ENCODE measurements at regions not wholly inside any gene's neighbourhood (a gene's known extent, or its start where the extent isn't known, plus 50 kb on each side); places are given as distances from the start of the nearest gene placed in this dataset.

DNA sequence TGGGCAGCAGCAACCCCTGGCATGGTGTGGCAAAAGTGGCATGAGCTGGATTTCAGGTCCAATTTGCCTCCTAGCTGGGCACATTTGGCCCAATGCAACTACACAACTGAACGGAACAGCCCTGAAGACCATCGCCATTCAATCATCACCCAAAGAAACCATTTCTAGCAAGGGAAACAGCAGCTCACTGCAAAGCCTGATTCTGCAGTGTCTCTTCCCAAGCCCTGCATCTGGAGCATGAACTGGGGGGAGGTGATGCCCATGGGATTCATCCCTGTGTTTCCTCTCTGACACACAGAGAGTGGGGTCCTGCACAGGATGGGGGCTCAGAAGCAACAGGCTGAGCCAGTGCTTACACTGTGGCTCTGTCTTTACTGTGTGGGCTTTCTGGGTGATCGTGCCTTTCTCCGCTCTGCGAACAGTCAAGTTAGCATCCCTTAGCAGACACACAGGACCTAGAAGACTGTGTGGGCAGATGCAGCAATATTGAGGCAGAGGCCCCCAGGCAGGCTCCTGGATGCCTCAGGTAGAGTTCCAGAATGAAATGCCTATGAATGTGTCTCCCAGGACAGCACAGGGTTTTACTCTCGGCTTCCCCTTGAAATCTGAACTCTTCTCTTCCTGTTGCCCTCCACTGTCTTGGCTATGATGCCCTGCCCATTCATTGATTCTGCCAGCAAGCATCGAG is 91.1 kb upstream of the ALDH1A3 start:
- DNase-seq (ENCODE audit: low read depth) = no peak
- TF ChIP-seq, protein P1, sequence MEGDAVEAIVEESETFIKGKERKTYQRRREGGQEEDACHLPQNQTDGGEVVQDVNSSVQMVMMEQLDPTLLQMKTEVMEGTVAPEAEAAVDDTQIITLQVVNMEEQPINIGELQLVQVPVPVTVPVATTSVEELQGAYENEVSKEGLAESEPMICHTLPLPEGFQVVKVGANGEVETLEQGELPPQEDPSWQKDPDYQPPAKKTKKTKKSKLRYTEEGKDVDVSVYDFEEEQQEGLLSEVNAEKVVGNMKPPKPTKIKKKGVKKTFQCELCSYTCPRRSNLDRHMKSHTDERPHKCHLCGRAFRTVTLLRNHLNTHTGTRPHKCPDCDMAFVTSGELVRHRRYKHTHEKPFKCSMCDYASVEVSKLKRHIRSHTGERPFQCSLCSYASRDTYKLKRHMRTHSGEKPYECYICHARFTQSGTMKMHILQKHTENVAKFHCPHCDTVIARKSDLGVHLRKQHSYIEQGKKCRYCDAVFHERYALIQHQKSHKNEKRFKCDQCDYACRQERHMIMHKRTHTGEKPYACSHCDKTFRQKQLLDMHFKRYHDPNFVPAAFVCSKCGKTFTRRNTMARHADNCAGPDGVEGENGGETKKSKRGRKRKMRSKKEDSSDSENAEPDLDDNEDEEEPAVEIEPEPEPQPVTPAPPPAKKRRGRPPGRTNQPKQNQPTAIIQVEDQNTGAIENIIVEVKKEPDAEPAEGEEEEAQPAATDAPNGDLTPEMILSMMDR (conservative IDR thresholded peaks at IDR 0.05; ENCODE audit: low read length) = no peak
- H3K4me3 ChIP-seq (ENCODE audit: low read length) = no peak overlapping the region

DNA sequence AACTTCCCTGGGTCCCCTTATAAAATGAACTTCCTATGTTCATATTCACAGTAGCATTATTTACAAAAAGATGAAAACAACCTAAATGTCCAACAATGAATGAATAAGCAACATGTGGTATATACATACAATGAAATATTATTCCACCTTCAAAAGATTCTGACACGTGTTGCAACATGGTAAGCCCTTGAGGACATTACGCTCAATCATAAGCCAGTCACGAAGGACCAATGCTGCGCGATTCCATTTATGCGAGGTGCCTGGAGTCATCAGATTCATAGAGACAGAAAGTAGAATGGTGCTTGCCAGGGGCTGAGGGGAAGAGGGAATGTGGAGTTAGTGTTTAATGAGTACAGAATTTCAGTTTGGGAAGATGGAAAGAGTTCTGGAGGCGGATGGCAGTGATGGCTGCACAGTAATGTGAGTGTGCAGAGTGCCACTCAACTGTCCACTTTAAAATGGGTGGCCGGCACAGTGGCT is 88.8 kb upstream of the ALDH1A3 start:
- TF ChIP-seq, protein P1 (conservative IDR thresholded peaks at IDR 0.05; ENCODE audit: low read length) = no peak
- DNase-seq (ENCODE audit: low read depth) = no peak

DNA sequence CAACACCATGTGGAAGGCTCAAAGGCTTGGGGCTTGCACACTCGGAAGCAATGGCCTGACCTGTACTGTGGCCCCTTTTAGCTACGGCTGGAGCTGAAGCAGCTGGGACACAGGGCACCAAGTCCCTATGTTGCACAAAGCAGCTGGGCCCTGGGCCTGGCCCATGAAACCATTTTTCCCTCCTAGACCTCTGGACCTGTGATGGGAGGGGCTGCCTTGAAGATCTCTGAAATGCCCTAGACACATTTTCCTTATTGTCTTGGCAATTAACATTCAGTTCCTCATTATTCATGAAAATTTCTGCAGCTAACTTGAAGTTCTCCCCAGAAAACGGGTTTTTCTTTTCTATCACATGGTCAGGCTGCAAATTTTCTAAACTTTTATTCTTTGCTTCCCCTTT is 85.6 kb upstream of the ALDH1A3 start:
- TF ChIP-seq, protein P1 (conservative IDR thresholded peaks at IDR 0.05; ENCODE audit: low read length) = no peak
- H3K4me3 ChIP-seq (ENCODE audit: low read length) = no peak overlapping the region
- no peak for DNase-seq (ENCODE audit: low read depth)

More for the DNA sequence above, 88.8 kb upstream of the ALDH1A3 start:
- no peak overlapping the region for H3K4me3 ChIP-seq (ENCODE audit: low read length)

DNA sequence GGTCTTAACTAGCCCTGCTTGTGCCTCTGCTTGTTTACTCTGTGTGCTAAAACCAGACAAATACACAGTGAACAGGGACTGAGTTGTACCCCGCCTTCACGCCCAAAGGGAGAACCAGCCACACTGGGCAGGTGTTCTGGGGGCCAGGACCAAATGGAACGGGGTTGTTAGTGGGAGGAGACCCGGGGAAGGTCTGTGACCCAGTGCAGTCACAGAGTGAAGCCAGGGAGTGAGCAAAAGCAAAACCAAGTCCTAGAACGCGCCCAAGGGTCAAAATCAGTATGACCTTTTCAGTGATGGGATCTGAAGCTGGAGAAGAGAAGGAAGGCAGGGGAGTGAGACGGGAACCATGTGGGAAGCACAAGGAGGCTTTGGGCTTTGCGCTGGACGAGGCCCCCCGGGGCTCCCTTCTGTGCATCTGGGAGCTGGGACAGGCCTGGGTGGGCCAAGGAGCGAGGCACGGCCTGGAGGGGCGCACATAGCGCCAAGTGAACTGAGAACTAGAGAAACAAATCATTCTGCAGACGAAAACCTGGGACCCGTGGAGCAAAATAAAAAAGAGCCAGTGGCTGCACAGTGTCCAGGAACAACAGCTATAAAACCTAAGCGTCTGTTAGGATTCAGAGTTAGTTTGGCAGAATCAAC is 78.3 kb upstream of the ALDH1A3 start:
- TF ChIP-seq, protein P1 (conservative IDR thresholded peaks at IDR 0.05; ENCODE audit: low read length) = no peak
- DNase-seq (ENCODE audit: low read depth) = no peak
- no peak overlapping the region for H3K4me3 ChIP-seq (ENCODE audit: low read length)

DNA sequence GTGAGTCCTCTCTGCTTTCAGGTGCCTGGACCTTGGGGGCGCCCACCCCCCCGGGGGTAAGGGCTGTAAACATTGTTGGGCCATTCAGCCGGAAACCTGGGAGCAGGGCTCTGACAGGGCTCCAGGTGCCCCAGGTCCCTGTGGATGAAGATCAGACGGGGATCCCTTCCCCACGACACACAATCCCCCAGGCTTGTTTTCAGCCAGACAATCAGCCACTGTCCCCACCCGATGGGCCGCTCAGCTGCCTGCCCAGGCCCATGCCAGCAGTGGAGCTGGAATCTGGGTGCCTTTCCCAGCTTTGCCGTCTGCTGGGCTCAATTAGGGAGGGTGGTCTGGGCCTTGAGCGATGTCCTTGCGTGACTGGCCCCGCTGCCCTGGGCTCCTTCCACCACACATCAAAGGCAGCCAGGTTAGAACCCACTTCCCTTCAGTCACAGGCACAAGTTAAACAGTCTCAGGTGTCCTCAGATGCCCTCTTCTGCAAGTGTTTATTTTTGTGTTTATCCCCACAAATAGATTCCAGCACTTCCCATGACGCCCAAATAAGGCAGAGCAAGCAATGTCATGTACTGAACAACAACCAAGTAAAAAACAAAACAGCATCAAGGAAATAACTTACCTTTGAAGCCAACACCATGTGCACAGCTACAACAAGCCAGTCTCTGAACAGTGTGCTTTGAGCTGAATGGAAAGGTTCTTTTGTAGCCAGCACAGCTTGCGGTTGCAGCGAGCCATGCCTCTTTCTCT is 77.0 kb upstream of the ALDH1A3 start:
- H3K4me3 ChIP-seq (ENCODE audit: low read length) = no peak overlapping the region
- no peak for DNase-seq (ENCODE audit: low read depth)
- TF ChIP-seq, protein P1 (conservative IDR thresholded peaks at IDR 0.05; ENCODE audit: low read length) = no peak

DNA sequence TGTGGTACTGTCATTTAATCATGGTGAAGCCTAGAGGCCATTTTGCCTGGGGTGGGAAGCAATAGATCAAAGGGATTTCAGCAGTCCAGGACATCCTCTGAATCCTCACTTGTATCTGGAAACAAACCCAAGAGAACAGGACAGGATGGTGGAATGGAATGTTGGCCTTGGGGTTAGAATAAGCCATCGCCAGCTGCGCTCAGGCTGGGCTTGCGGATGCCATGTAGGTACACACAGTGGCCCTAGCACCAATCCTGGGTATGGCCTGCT is 76.5 kb upstream of the ALDH1A3 start:
- no peak overlapping the region for H3K4me3 ChIP-seq (ENCODE audit: low read length)
- TF ChIP-seq, protein P1 (conservative IDR thresholded peaks at IDR 0.05; ENCODE audit: low read length) = no peak
- no peak for DNase-seq (ENCODE audit: low read depth)
